B cell (primary cell): ENCODE measurements at regions not wholly inside any gene's neighbourhood (a gene's known extent, or its start where the extent isn't known, plus 50 kb on each side); places are given as distances from the start of the nearest gene placed in this dataset.

Source experiments
- ATAC-seq: fragments of 200-7000 bp; cut with Tn5 transposase; one replicate; pipeline ENCODE4 v1.10.0; 2021; ENCODE audit warnings: low read depth, mild to moderate bottlenecking, moderate number of reproducible peaks, moderate library complexity
- CTCF ChIA-PET: fragments of 350-600 bp; sonication (Branson Sonifier 250); formaldehyde crosslinking; loops from one replicate; lab custom pipeline; 2021; ENCODE audit warnings: antibody characterized with exemption, inconsistent platforms; lab: Charles Lee
- POLR2A ChIA-PET: fragments of 350-600 bp; sonication (Branson Sonifier 250); formaldehyde crosslinking; loops from one replicate; lab custom pipeline; 2021; ENCODE audit warnings: antibody characterized with exemption; lab: Charles Lee
- DNase-seq: peaks from one replicate; pipeline ENCODE4 v3.0.0; 2013
- H2AFZ ChIP-seq: 2 replicates; pipeline ENCODE4 v1.6.1; 2012; ENCODE audit warnings: mild to moderate bottlenecking, low read depth, low read length; ENCODE audit not compliant: insufficient read depth, poor library complexity, severe bottlenecking
- H3K27ac ChIP-seq, 2 donors: 1 replicate in 1 of 2; 2 replicates in 1 of 2; pipeline ENCODE4 v1.5.1; 2012 to 2013; ENCODE audit warnings: low read length in 2 of 2, mild to moderate bottlenecking in 2 of 2, moderate library complexity in 1 of 2
- H3K27me3 ChIP-seq, 4 experiments: fragments of 200-600 bp in 1 of 4; sonication (generic) in 1 of 4; replicated peaks in 1 of 4; 1 replicate in 2 of 4; 2 replicates in 2 of 4; pipeline versions ENCODE4 v1.6.1 to v1.7.0; 2013 to 2016; ENCODE audit warnings: low read length in 3 of 4, mild to moderate bottlenecking in 2 of 4, mixed read lengths in 1 of 4, moderate library complexity in 1 of 4; ENCODE audit not compliant: insufficient read depth in 4 of 4, control insufficient read depth in 3 of 4; ENCODE audit errors: control extremely low read depth in 1 of 4
- H3K36me3 ChIP-seq, 2 experiments: replicated peaks in 1 of 2; 1 replicate in 1 of 2; 2 replicates in 1 of 2; pipeline versions ENCODE4 v1.6.1 to v1.7.1; 2013; ENCODE audit warnings: low read length in 1 of 2; ENCODE audit not compliant: insufficient read depth in 2 of 2, control insufficient read depth in 1 of 2; ENCODE audit errors: control extremely low read depth in 1 of 2, extremely low read depth in 1 of 2
- H3K4me1 ChIP-seq, 2 donors: fragments of 200-600 bp in 1 of 2; sonication (generic) in 1 of 2; 1 replicate in 1 of 2; 2 replicates in 1 of 2; pipeline versions ENCODE4 v1.5.1 to v1.6.1; 2013 to 2017; ENCODE audit warnings: low read length in 2 of 2; ENCODE audit not compliant: control insufficient read depth in 2 of 2, insufficient read depth in 2 of 2
- H3K4me2 ChIP-seq: replicated peaks from 2 replicates; pipeline ENCODE3; 2012; ENCODE audit warnings: mild to moderate bottlenecking, low read depth, low read length; ENCODE audit not compliant: poor library complexity, severe bottlenecking
- H3K4me3 ChIP-seq, 5 experiments: fragments of 200-600 bp in 1 of 5; sonication (generic) in 1 of 5; 1 replicate in 3 of 5; 2 replicates in 2 of 5; pipeline versions ENCODE4 v1.5.1 to v1.7.0; 2011 to 2016; ENCODE audit warnings: low read length in 4 of 5, mild to moderate bottlenecking in 4 of 5, low read depth in 2 of 5, control low read depth in 1 of 5, moderate library complexity in 1 of 5; ENCODE audit not compliant: insufficient read depth in 1 of 5; ENCODE audit errors: control extremely low read depth in 1 of 5, extremely low read depth in 1 of 5
- H3K79me2 ChIP-seq: fragments of 200-600 bp; sonication (generic); one replicate; pipeline ENCODE4 v1.6.0; 2016; ENCODE audit warnings: low read length; ENCODE audit not compliant: control insufficient read depth, insufficient read depth
- H3K9ac ChIP-seq: fragments of 200-600 bp; sonication (generic); 2 replicates; pipeline ENCODE4 v1.6.1; 2017; ENCODE audit warnings: mild to moderate bottlenecking, low read length, moderate library complexity
- H3K9me3 ChIP-seq, 3 donors: one replicate each; pipeline versions ENCODE4 v1.6.1 to v1.7.1; 2013; ENCODE audit warnings: low read length in 2 of 3; ENCODE audit not compliant: control insufficient read depth in 2 of 3, insufficient read depth in 1 of 3; ENCODE audit errors: control extremely low read depth in 1 of 3
- H4K20me1 ChIP-seq: 2 replicates; pipeline ENCODE4 v1.6.0; 2012; ENCODE audit warnings: mild to moderate bottlenecking, low read length; ENCODE audit not compliant: insufficient read depth, control insufficient read depth, poor library complexity, severe bottlenecking
- H3K27ac Mint-ChIP-seq: one replicate; pipeline ENCODE4 v1.8.0; 2021; ENCODE audit warnings: mixed read lengths
- H3K27me3 Mint-ChIP-seq: one replicate; pipeline ENCODE4 v1.8.0; 2021; ENCODE audit warnings: mixed read lengths
- H3K4me1 Mint-ChIP-seq: one replicate; pipeline ENCODE4 v1.8.0; 2021; ENCODE audit warnings: mixed read lengths
- H3K4me3 Mint-ChIP-seq: one replicate; pipeline ENCODE4 v1.8.0; 2021; ENCODE audit warnings: mixed read lengths
- H3K9me3 Mint-ChIP-seq: one replicate; pipeline ENCODE4 v1.8.0; 2022; ENCODE audit warnings: mixed read lengths; ENCODE audit not compliant: insufficient read depth
- CTCF ChIP-seq: fragments of 200-600 bp; IDR thresholded peaks from one replicate; pipeline ENCODE4 v1.8.0; 2022; ENCODE audit warnings: antibody characterized with exemption, mild to moderate bottlenecking
- EZH2 ChIP-seq: IDR thresholded peaks from 2 replicates; pipeline ENCODE4 v1.6.1; 2012; ENCODE audit warnings: borderline replicate concordance, low read depth, mild to moderate bottlenecking, moderate library complexity, low read length; ENCODE audit not compliant: insufficient read depth, poor library complexity, severe bottlenecking
- WGBS: methylation state at CpG from one replicate; pipeline ENCODE4 v1.1.5; 2013; ENCODE audit warnings: missing lambda C conversion rate; ENCODE audit not compliant: insufficient coverage; 5-methylcytosine and 5-hydroxymethylcytosine counted together
- intact Hi-C: fragments of 100-400 bp; cut with micrococcal nuclease; formaldehyde crosslinking; loops from one replicate; pipeline ENCODE4 v1.10.0; 2022

GRCh38 chr12:107468182-107468581, 217.4 kb upstream of the PWP1 start:
- H3K27ac Mint-ChIP-seq = no peak overlapping the region
- POLR2A ChIA-PET = no interaction called here

GRCh38 chr12:107469011-107469410, 216.6 kb upstream of the PWP1 start:
- ATAC-seq = no peak
- Histone ChIP-seq H3K4me1 (no peaks in the 10 kb centered on the region), H3K4me3 (no peak overlapping the region), H3K79me2 (no peaks in the 10 kb centered on the region), H3K27me3 (no peaks in the 10 kb centered on the region), H3K36me3 (no peaks in the 10 kb centered on the region), H4K20me1 (no peaks in the 10 kb centered on the region), H2AFZ (no peak overlapping the region), H3K9me3 (no peaks in the 10 kb centered on the region), H3K9ac (no peak overlapping the region), H3K4me2 (no peak overlapping the region), H3K27ac (no peak overlapping the region)
- WGBS = 7% methylated on average over 2 of the region's 4 CpGs
- TF ChIP-seq EZH2 (no peak), CTCF (no peak)
- POLR2A ChIA-PET = no interaction called here
- Mint-ChIP-seq H3K4me1 (no peaks in the 10 kb centered on the region), H3K4me3 (no peak overlapping the region), H3K27me3 (no peaks in the 10 kb centered on the region), H3K27ac (no peak overlapping the region), H3K9me3 (no peaks in the 10 kb centered on the region)
- CTCF ChIA-PET = no interaction called here
- DNase-seq = no peak
- intact Hi-C loops = no loop called here

More at GRCh38 chr12:107468182-107468581, 217.4 kb upstream of the PWP1 start:
- TF ChIP-seq CTCF = no peak
- no peak for TF ChIP-seq EZH2
- Histone ChIP-seq H3K79me2 (no peaks in the 10 kb centered on the region), H4K20me1 (no peaks in the 10 kb centered on the region), H3K9ac (no peak overlapping the region), H3K36me3 (no peaks in the 10 kb centered on the region), H3K27ac (no peak overlapping the region), H2AFZ (no peak overlapping the region), H3K9me3 (no peaks in the 10 kb centered on the region), H3K4me3 (no peak overlapping the region), H3K4me1 (no peaks in the 10 kb centered on the region), H3K27me3 (no peaks in the 10 kb centered on the region), H3K4me2 (no peak overlapping the region)
- H3K4me3 Mint-ChIP-seq = no peak overlapping the region
- CTCF ChIA-PET = interaction anchor here (2.2 kb wide), 1 partner anchor 140 kb away, joined by 6 read pairs; no protein-coding TSS in a partner anchor
- H3K9me3 Mint-ChIP-seq = no peaks in the 10 kb centered on the region
- no peak for ATAC-seq
- H3K4me1 Mint-ChIP-seq = no peaks in the 10 kb centered on the region
- WGBS = 73% methylated on average over 4 of the region's 4 CpGs
- intact Hi-C loops = no loop called here
- H3K27me3 Mint-ChIP-seq = no peaks in the 10 kb centered on the region
- DNase-seq = no peak
